Gastrocnemius medialis (tissue), 4 donors: ENCODE measurements at regions not wholly inside any gene's neighbourhood (a gene's known extent, or its start where the extent isn't known, plus 50 kb on each side); places are given as distances from the start of the nearest gene placed in this dataset.
A peak's percentile ranks its signal among the peaks of the same experiment; 100 is the strongest.

Source experiments
- ATAC-seq, 2 donors: fragments of 150-250 bp; one replicate each; pipeline ENCODE4 v1.9.1; 2016
- DNase-seq, 2 donors: peaks; one replicate each; pipeline ENCODE4 v3.0.0-alpha.2; 2019
- H3K27ac ChIP-seq, 4 donors: fragments of 200-600 bp; sonication (generic); 1 replicate in 1 of 4; 2 replicates in 3 of 4; pipeline ENCODE4 v1.5.1; 2016 to 2018; ENCODE audit warnings: mild to moderate bottlenecking in 2 of 4, moderate library complexity in 1 of 4
- H3K27me3 ChIP-seq, 3 donors: fragments of 200-600 bp; sonication (generic) in 2 of 3; 1 replicate in 1 of 3; 2 replicates in 2 of 3; pipeline versions ENCODE4 v1.5.1 to v1.6.0; 2016 to 2019; ENCODE audit warnings: mild to moderate bottlenecking in 1 of 3, moderate library complexity in 1 of 3
- H3K36me3 ChIP-seq, 2 donors: fragments of 200-600 bp; sonication (generic) in 1 of 2; one replicate each; pipeline ENCODE4 v1.5.1; 2017 to 2018
- H3K4me1 ChIP-seq, 2 donors: fragments of 200-600 bp; sonication (generic) in 1 of 2; one replicate each; pipeline ENCODE4 v1.5.1; 2016 to 2017; ENCODE audit warnings: mild to moderate bottlenecking in 2 of 2
- H3K4me3 ChIP-seq, 4 donors: fragments of 200-600 bp; sonication (generic) in 3 of 4; 1 replicate in 1 of 4; 2 replicates in 3 of 4; pipeline ENCODE4 v1.5.1; 2016 to 2019; ENCODE audit warnings: mild to moderate bottlenecking in 2 of 4
- H3K9me3 ChIP-seq, 3 donors: fragments of 200-600 bp; sonication (generic) in 2 of 3; 1 replicate in 1 of 3; 2 replicates in 2 of 3; pipeline ENCODE4 v1.5.1; 2016 to 2019
- POLR2A ChIP-seq, 2 donors: fragments of 450-650 bp; IDR thresholded peaks; one replicate each; pipeline ENCODE4 v1.6.1; 2017; ENCODE audit warnings: antibody characterized with exemption in 2 of 2, mild to moderate bottlenecking in 2 of 2, moderate library complexity in 2 of 2
- in situ Hi-C, 4 donors: fragments of 200-750 bp; cut with MboI; loops; one replicate each; pipeline versions ENCODE4 v1.15.0 to v1.8.0; 2017; ENCODE audit warnings: low sequenced_read_pairs in 4 of 4
- intact Hi-C: fragments of 100-400 bp; cut with DNase I; formaldehyde crosslinking; loops from one replicate; pipeline ENCODE4 v1.15.1; 2023; ENCODE audit warnings: low total_unique reads
- TF ChIP-seq, protein P1 (sequence below), 5 experiments: fragments of 450-650 bp in 3 of 5; fragments of 200-600 bp in 2 of 5; sonication (generic) in 2 of 5; IDR thresholded peaks in 4 of 5; conservative IDR thresholded peaks in 1 of 5; 1 replicate in 4 of 5; 2 replicates in 1 of 5; pipeline ENCODE4 v1.5.1; 2016 to 2019; ENCODE audit warnings: antibody characterized with exemption in 5 of 5, mild to moderate bottlenecking in 3 of 5, moderate library complexity in 3 of 5

DNA sequence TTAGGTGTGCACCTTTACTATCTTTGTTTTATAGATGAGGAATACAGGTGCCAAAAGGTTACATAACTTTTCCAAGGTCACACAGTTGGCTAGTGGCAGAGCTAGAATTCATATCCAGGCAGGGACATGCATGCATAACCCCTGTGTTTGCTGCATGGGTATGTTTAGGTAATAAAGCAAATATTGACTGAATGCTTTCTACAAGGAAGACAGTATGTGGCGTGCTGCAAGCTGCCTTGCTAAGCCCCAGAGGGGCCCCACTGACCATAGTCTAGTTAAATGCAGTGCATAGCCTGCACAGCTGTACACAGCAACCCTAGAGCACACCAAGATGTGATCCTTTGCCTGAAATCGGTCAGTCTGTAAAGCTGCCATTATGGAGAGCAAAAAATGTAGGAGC lies 320.5 kb upstream of the IGFBP7 start:
- no peak overlapping the region for H3K4me3 ChIP-seq
- no peaks in the 10 kb centered on the region for H3K36me3 ChIP-seq
- ATAC-seq (no peak), DNase-seq (no peak)
- intact Hi-C loops: no loop called here
- H3K27ac ChIP-seq: no peak overlapping the region
- no peaks in the 10 kb centered on the region for H3K4me1 ChIP-seq
- H3K9me3 ChIP-seq: no peaks in the 10 kb centered on the region
- in situ Hi-C loops: no loop called here
- TF ChIP-seq, protein P1, sequence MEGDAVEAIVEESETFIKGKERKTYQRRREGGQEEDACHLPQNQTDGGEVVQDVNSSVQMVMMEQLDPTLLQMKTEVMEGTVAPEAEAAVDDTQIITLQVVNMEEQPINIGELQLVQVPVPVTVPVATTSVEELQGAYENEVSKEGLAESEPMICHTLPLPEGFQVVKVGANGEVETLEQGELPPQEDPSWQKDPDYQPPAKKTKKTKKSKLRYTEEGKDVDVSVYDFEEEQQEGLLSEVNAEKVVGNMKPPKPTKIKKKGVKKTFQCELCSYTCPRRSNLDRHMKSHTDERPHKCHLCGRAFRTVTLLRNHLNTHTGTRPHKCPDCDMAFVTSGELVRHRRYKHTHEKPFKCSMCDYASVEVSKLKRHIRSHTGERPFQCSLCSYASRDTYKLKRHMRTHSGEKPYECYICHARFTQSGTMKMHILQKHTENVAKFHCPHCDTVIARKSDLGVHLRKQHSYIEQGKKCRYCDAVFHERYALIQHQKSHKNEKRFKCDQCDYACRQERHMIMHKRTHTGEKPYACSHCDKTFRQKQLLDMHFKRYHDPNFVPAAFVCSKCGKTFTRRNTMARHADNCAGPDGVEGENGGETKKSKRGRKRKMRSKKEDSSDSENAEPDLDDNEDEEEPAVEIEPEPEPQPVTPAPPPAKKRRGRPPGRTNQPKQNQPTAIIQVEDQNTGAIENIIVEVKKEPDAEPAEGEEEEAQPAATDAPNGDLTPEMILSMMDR (IDR thresholded peaks at IDR 0.05 in 4 of 5, conservative IDR thresholded peaks at IDR 0.05 in 1 of 5): no peak
- H3K27me3 ChIP-seq: no peaks in the 10 kb centered on the region

DNA sequence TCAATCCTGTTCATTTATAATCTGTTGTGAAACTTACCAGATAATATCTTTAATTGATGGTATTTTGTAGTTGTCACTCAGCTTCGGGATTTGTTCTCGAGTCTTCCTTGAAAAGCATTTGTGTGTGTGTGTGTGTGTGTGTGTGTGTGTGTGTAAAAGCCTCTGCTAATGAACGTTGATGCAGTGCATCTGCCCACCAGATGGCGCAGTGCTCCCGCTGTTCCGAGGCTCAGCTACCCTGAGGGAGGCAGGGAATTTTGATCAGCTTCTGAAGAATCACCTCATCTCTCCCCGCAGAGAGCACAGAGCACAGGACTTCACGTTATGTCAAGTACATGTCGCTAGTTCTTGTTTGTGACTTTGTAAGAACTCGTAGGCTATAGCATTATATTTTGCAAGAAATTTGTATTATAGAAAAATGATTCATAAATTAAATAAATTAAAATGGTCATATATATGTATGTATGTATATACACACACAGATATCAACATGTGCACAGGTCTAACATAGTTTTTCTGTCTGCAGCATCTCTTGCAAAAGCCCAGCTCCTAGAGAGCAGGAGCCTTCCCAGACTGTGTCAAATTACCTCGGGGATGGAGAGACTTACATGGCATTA lies 316.7 kb upstream of the IGFBP7 start:
- intact Hi-C loops (no loop called here), in situ Hi-C loops (no loop called here)
- H3K36me3 ChIP-seq: no peaks in the 10 kb centered on the region
- no peak for TF ChIP-seq POLR2A (IDR thresholded peaks at IDR 0.05)
- TF ChIP-seq, protein P1 (IDR thresholded peaks at IDR 0.05 in 4 of 5, conservative IDR thresholded peaks at IDR 0.05 in 1 of 5): peak in 2 of 5 experiments; percentile 30 to 46
- DNase-seq (no peak), ATAC-seq (no peak)
- no peak overlapping the region for H3K4me3 ChIP-seq
- H3K4me1 ChIP-seq: no peaks in the 10 kb centered on the region
- H3K27me3 ChIP-seq: no peaks in the 10 kb centered on the region
- no peaks in the 10 kb centered on the region for H3K9me3 ChIP-seq
- no peak overlapping the region for H3K27ac ChIP-seq

GRCh38 chr4:57425610-57426009 lies 315.4 kb upstream of the IGFBP7 start:
- intact Hi-C loops: no loop called here
- no peak for ATAC-seq
- Histone ChIP-seq H3K27ac (no peak overlapping the region), H3K4me1 (no peaks in the 10 kb centered on the region), H3K4me3 (no peak overlapping the region), H3K27me3 (no peaks in the 10 kb centered on the region), H3K36me3 (no peaks in the 10 kb centered on the region), H3K9me3 (no peaks in the 10 kb centered on the region)
- TF ChIP-seq, protein P1 (IDR thresholded peaks at IDR 0.05 in 4 of 5, conservative IDR thresholded peaks at IDR 0.05 in 1 of 5): no peak
- no peak for TF ChIP-seq POLR2A (IDR thresholded peaks at IDR 0.05)
- in situ Hi-C loops: no loop called here
- no peak for DNase-seq

- no peak for ATAC-seq
- TF ChIP-seq, protein P1 (IDR thresholded peaks at IDR 0.05 in 4 of 5, conservative IDR thresholded peaks at IDR 0.05 in 1 of 5): no peak
- no peak for TF ChIP-seq POLR2A (IDR thresholded peaks at IDR 0.05)
- no peaks in the 10 kb centered on the region for H3K36me3 ChIP-seq
- no peak overlapping the region for H3K4me3 ChIP-seq
- H3K4me1 ChIP-seq: no peaks in the 10 kb centered on the region
- no peak overlapping the region for H3K27ac ChIP-seq
- in situ Hi-C loops: loop anchor here in 1 of 4 donors (25.0 kb wide), 1 partner anchor 112 kb away; no protein-coding TSS in a partner anchor
- H3K9me3 ChIP-seq: no peaks in the 10 kb centered on the region
- no peaks in the 10 kb centered on the region for H3K27me3 ChIP-seq
- intact Hi-C loops: no loop called here
- DNase-seq: no peak
Observed at GRCh38 chr4:57424232-57424897, 314.2 kb upstream of the IGFBP7 start.
